ENCODE measurements at regions not wholly inside any gene's neighbourhood (a gene's known extent, or its start where the extent isn't known, plus 50 kb on each side); places are given as distances from the start of the nearest gene placed in this dataset.

GRCh38 chr2:151027151-151027550, 234.5 kb downstream of the RBM43 start:
- no peaks in the 10 kb centered on the region for H3K36me3 ChIP-seq (ENCODE audit: control insufficient read depth in 1 of 2, insufficient read depth in 2 of 2, low read length in 2 of 2)
- H3K9me2 ChIP-seq (ENCODE audit: insufficient read depth), result no peaks in the 10 kb centered on the region
- ChIA-PET CTCF (no interaction called here), RAD21 (ENCODE audit: low non-redundant PET in 1 of 2, low total read pairs in 2 of 2, uncharacterized antibody in 2 of 2, unreplicated experiment in 2 of 2) (no interaction called here), POLR2A (no interaction called here)
- H3K27me3 ChIP-seq (ENCODE audit: insufficient read depth, low read length), result no peaks in the 10 kb centered on the region
- H2AFZ ChIP-seq (ENCODE audit: low read depth, low read length, poor library complexity, severe bottlenecking), result no peak overlapping the region
- H4K20me1 ChIP-seq (ENCODE audit: insufficient read depth), result no peaks in the 10 kb centered on the region
- ATAC-seq (no peak), DNase-seq (ENCODE audit: low read depth, low spot score) (no peak)
- no peak overlapping the region for H3K4me2 ChIP-seq (ENCODE audit: low read length)
- BruUV-seq (replicated peaks), result no TSS peak
- no peaks in the 10 kb centered on the region for H3K9me3 ChIP-seq (ENCODE audit: control insufficient read depth in 1 of 2, insufficient read depth in 1 of 2, low read depth in 1 of 2, low read length in 2 of 2)
- H3K9ac ChIP-seq (ENCODE audit: low read length), result no peak overlapping the region
- intact Hi-C loops (cut with micrococcal nuclease), result no loop called here
- no peak for TF ChIP-seq YY1 (IDR thresholded peaks at IDR 0.05; ENCODE audit: extremely low read depth, insufficient replicate concordance, low read depth, low read length)
- no peak for TF ChIP-seq ATF3 (IDR thresholded peaks at IDR 0.05)
- TF ChIP-seq REST (IDR thresholded peaks at IDR 0.05; ENCODE audit: low read depth), result no peak
- TF ChIP-seq FOSL1 (IDR thresholded peaks at IDR 0.05; ENCODE audit: low read depth), result no peak
- no peak for TF ChIP-seq CBX3 (IDR thresholded peaks at IDR 0.05; ENCODE audit: low read depth)
- no peak overlapping the region for H3K4me3 ChIP-seq (replicated peaks in 1 of 2; ENCODE audit: low read depth in 1 of 2, low read length in 2 of 2)
- H3K4me1 ChIP-seq (ENCODE audit: control insufficient read depth in 1 of 2, insufficient read depth in 2 of 2, low read length in 2 of 2), result no peaks in the 10 kb centered on the region
- no peak overlapping the region for H3K27ac ChIP-seq (ENCODE audit: low read depth, low read length)
- H3K79me2 ChIP-seq (ENCODE audit: insufficient read depth, low read length), result no peaks in the 10 kb centered on the region

GRCh38 chr2:151025816-151026215, 235.8 kb downstream of the RBM43 start:
- H3K4me3 ChIP-seq (replicated peaks in 1 of 2; ENCODE audit: low read depth in 1 of 2, low read length in 2 of 2), result no peak overlapping the region
- no TSS peak for BruUV-seq (replicated peaks)
- DNase-seq (ENCODE audit: low read depth, low spot score), result no peak
- no peaks in the 10 kb centered on the region for H3K79me2 ChIP-seq (ENCODE audit: insufficient read depth, low read length)
- no peaks in the 10 kb centered on the region for H3K36me3 ChIP-seq (ENCODE audit: control insufficient read depth in 1 of 2, insufficient read depth in 2 of 2, low read length in 2 of 2)
- H3K9ac ChIP-seq (ENCODE audit: low read length), result no peak overlapping the region
- ChIA-PET RAD21 (ENCODE audit: low non-redundant PET in 1 of 2, low total read pairs in 2 of 2, uncharacterized antibody in 2 of 2, unreplicated experiment in 2 of 2) (no interaction called here), CTCF (no interaction called here), POLR2A (no interaction called here)
- no peak overlapping the region for H3K27ac ChIP-seq (ENCODE audit: low read depth, low read length)
- H3K4me1 ChIP-seq (ENCODE audit: control insufficient read depth in 1 of 2, insufficient read depth in 2 of 2, low read length in 2 of 2), result no peaks in the 10 kb centered on the region
- intact Hi-C loops (cut with micrococcal nuclease), result no loop called here
- H3K4me2 ChIP-seq (ENCODE audit: low read length), result no peak overlapping the region
- no peak overlapping the region for H2AFZ ChIP-seq (ENCODE audit: low read depth, low read length, poor library complexity, severe bottlenecking)
- H3K9me3 ChIP-seq (ENCODE audit: control insufficient read depth in 1 of 2, insufficient read depth in 1 of 2, low read depth in 1 of 2, low read length in 2 of 2), result no peaks in the 10 kb centered on the region
- ATAC-seq, result no peak
- no peaks in the 10 kb centered on the region for H3K27me3 ChIP-seq (ENCODE audit: insufficient read depth, low read length)
- H3K9me2 ChIP-seq (ENCODE audit: insufficient read depth), result no peaks in the 10 kb centered on the region
- TF ChIP-seq TCF7L2 (IDR thresholded peaks at IDR 0.05; ENCODE audit: borderline replicate concordance, extremely low read depth, insufficient read depth, insufficient read length), result no peak
- no peak for TF ChIP-seq ELF1 (IDR thresholded peaks at IDR 0.05; ENCODE audit: borderline replicate concordance, low read depth)
- H4K20me1 ChIP-seq (ENCODE audit: insufficient read depth), result no peaks in the 10 kb centered on the region
